ENCODE measurements at regions not wholly inside any gene's neighbourhood (a gene's known extent, or its start where the extent isn't known, plus 50 kb on each side); places are given as distances from the start of the nearest gene placed in this dataset.
"Not testable (repeated sequence)": the region's sequence is repeated elsewhere in the genome, so short reads cannot be mapped to it uniquely, and the experiment has no call there.

DNA sequence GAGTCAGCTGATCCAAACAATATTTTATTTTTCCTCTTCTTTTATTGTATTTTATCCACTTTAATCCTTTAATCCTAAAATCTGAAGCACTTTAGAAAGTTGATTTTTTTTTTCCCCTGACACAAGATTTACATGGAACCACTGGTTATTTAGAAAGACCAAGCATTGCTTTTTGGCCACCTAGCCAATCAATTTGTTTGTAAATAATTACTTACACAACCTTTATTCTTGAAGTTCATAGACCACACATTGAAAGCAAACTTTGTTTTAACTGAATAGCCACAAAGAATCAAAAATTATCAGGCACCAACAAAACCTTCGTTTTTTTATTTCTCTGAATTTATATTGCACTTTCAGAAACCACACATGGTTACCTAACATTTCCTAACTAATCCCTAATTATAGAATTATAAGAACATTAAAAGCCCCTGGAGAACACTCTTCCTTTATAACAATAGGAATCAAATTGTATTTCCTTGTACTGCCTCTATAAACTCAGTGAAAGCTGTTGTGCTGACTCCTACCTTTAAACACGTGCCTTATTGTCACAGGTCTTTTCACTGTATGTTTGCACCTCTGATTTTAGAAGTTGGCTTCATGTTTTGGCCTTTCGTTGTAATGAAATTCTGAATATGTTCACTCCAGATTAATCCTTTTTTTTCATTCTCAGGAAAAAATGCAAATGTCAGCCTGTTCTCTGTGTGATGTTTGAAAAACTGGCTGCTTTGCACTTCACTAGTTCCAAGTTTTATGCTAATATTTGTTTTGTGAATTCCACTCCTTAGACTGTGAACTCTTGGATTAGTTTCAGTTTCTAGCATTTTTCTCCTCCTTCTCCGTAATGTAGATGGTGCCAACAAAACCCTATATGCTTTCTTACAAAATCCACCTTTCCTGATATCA lies 1511.9 kb downstream of the REEP3 start:
- DNase-seq (no peak), ATAC-seq (no peak)
- intact Hi-C loops (cut with micrococcal nuclease) = no loop called here

DNA sequence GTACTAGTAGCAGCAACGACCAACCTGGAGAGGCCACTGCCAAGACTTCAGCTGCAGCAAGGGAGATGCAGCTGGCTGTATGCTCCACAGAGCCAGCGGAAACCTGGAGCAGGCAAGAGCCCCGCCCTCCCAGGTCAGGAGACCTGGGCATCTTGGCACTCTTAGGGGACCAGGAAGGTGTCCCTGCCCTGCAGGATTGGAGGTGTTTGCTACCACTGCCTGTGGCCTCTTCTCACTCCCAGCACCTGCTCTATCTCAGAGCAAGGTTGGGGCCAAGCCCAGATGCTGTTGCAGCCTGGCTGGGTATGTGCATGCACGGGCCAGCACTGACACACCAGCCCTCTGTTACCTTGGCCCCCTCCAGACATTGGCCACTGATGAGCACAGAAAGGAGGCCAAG lies 1512.8 kb downstream of the REEP3 start:
- ATAC-seq (no peak), DNase-seq (no peak)
- intact Hi-C loops (cut with micrococcal nuclease) = no loop called here

DNA sequence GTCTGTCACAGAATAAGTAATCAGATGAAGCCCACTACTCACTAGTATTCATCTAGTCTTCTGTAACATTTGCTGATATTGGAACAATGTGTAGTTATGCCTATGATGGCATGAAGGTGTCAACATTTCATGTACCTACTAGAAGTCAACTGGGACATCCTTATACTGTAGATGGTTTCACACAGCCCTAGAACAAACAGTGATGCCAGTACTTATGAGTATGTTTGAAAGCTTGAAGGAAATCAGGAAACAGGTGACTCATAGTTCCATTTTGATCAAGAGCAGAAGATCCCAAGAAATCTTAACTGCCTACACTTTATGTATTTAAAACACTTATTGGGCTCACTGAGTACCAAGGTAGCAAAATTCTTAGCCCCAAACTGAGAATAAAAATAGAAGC lies 1519.6 kb downstream of the REEP3 start:
- ATAC-seq (no peak), DNase-seq (no peak)
- intact Hi-C loops (cut with micrococcal nuclease) = no loop called here

DNA sequence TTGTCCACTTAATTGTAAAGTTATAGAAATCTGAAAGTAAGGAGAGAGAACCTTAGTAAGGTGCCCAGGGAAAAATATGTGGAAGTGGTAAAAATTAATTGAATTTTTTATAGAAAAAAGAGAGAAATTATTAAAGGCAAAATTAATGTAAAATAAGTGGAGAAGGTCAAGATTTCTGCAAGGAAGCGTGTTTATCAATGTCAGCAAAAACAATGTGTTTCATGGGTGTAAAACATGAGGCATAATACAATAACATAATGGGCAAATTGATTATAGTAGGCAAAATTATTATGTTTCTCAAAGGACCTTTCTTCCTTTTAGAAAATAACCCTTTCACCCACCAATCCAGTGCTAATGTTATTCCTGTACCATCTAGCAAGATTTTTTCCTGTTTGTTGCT lies 1520.1 kb downstream of the REEP3 start:
- DNase-seq (no peak), ATAC-seq (no peak)
- intact Hi-C loops (cut with micrococcal nuclease) = no loop called here

DNA sequence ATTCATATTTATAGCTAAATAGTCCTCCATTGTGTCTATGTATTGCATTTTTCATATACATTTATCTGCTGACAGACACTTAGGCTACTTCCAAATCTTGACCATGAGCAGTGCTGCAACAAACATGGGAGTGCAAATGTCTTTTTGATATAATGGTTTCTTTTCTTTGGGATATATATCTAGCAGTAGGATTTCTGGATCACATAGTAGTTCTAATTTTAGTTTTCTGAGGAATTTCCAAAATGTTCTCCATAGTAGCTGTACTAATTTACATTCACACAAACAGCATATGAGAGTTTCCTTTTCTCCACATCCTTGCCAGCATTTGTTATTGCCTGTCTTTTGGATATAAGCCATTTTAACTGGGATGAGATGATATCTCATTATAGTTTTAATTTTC lies 1521.3 kb downstream of the REEP3 start:
- ATAC-seq = no peak
- no peak for DNase-seq
- intact Hi-C loops (cut with micrococcal nuclease) = no loop called here

DNA sequence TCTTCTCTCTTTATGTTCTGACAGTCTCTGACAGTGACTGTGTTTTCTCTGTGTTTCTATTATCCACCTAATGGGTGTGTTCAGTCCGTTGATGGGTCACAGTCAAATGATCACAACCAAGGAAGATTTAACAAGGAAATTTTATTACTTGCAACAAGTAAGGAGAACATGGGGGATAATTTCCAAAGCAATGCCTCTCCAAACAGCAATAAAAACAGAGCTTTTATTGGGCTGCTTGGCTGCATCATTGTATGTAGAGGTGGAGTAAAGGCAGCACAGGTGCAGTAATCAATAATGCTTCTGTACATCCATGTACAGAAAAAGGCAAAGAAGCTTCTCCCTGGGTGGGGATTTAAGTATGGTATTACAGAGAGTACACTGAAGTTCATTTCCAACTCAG lies 1525.6 kb downstream of the REEP3 start:
- intact Hi-C loops (cut with micrococcal nuclease) = no loop called here
- DNase-seq = no peak
- ATAC-seq = no peak

DNA sequence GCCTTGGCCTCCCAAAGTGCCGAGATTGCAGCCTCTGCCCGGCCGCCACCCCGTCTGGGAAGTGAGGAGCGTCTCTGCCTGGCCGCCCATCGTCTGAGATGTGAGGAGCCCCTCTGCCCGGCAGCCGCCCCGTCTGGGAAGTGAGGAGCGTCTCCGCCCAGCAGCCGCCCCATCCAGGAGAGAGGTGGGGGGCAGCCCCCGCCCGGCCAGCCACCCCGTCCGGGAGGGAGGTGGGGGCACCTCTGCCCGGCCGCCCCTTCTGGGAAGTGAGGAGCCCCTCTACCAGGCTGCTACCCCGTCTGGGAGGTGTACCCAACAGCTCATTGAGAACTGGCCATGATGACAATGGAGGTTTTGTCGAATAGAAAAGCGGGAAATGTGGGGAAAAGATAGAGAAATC lies 1530.9 kb downstream of the REEP3 start:
- ATAC-seq; DNase-seq; intact Hi-C loops (cut with micrococcal nuclease): not testable (repeated sequence)

DNA sequence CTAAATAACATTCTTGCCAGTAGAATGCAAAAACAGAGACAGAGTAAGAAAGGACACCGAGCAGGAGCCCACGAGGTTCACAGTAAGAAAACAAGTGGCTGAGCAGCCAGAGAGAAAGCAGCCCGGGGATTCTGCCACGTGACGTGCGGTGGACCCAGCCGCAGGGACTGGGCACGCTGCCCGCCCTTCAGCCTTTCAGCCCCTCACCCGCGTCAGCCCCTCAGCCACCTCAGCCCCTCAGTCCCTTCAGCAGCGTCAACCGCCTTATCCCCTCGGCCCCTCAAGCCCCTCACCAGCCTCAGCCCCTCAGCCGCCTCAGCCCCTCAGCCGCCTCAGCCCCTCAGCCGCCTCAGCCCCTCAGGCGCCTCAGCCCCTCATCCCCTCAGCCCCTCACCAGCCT lies 1532.2 kb downstream of the REEP3 start:
- intact Hi-C loops (cut with micrococcal nuclease); ATAC-seq: not testable (repeated sequence)
- peak; percentile 15 for DNase-seq

DNA sequence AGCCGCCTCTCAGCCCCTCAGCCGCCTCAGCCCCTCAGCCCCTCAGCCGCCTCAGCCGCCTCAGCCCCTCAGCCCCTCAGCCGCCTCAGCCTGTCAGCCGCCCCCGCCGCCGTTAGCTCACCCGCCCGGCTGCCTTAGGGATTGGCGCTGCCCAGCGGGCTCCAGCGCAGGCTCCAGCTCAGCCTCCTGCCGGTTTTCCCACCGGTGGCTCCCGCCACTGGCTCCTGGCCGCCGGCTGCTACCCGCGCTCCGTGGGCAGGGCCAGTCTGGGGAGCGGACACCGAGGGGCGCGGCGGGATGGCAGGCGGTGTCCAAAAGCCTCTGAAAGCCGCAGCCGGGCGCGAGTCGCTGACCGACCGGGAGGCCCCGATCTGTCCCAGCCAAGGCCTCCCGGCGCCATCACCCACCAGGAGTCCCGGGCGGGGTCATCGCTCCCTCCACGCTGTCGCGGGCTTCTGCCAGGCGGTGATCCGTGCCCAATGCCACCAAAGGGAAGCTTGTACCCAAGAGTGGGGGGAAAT lies 1532.7 kb downstream of the REEP3 start:
- ATAC-seq; intact Hi-C loops (cut with micrococcal nuclease): not testable (repeated sequence)
- DNase-seq = peak; percentile 3

DNA sequence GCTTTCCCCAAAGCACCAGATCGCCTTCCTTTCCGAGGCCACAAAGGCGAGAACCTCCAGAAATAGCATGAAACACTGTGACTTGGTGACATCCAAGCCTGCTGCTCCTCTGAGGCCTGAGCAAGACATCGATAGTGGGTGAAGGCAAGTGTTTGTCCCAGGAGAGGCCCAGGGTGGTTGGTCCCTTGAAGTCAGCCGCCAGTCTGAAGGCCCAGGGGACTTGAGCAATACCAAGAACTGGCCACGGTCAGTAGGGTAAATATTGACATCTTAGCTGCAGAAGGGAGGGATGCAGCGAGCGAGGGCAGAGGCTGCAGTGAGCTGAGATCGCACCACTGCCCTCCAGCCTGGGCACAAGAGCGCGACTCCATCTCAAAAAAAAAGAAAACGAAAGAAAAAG lies 1533.5 kb downstream of the REEP3 start:
- intact Hi-C loops (cut with micrococcal nuclease); DNase-seq; ATAC-seq: not testable (repeated sequence)

DNA sequence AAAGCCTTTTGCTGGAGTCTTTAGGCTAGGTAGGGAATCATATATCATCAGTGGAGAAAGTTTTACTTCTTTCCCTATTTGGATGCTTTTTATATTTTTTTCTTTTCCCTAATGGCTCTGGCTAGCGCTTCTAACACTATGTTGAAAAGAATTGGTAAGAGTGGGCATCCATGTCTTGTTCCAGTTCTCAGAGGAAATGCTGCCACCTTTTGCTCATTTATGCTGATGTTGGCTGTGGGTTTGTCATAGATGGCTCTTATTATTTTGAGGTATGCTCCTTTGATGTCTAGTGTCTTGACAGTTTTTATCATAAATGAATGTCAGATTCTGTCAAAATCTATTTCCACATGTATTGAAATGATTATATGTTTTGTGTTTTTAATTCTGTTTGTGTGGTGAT lies 1544.1 kb downstream of the REEP3 start:
- intact Hi-C loops (cut with micrococcal nuclease) = no loop called here
- no peak for ATAC-seq
- DNase-seq = no peak

DNA sequence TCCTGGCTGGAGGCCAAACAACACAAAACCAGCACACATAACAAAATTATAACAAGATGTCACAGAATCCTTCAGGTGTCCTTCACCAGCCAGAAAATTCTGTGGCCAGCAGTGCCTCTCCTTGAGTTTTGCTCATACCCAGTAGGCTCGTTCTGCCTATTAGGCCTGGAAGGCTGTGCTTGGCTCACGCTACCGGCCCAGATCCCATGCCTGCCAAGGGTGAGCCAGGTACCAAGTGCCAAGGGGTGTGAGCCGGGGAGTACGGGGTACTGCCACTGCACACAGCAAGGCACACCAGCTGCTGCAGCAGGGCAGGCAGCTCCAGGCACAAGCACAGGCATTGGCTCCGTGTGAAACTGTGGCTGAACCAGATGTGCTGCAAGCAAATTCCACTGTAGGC lies 1562.0 kb downstream of the REEP3 start:
- DNase-seq (no peak), ATAC-seq (no peak)
- intact Hi-C loops (cut with micrococcal nuclease) = no loop called here

DNA sequence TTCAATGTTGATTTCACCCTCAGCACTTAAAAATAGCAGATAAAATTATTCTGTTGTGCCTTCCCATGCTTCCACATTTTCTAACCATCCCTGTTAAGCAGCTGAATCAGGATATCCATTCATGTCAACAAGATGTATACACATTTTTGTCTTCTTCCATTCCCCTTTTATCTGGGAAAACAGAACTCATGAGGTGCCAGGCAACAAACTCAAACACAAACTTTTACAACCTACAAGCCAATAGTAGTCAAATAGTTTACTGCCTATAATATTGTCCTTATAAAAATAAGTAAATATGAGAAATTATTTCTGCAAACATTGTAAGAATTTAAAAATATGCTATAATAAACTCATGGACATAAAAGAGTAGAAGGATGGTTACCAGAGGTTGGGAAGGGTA lies 1569.8 kb downstream of the REEP3 start:
- ATAC-seq (no peak), DNase-seq (no peak)
- intact Hi-C loops (cut with micrococcal nuclease) = no loop called here

DNA sequence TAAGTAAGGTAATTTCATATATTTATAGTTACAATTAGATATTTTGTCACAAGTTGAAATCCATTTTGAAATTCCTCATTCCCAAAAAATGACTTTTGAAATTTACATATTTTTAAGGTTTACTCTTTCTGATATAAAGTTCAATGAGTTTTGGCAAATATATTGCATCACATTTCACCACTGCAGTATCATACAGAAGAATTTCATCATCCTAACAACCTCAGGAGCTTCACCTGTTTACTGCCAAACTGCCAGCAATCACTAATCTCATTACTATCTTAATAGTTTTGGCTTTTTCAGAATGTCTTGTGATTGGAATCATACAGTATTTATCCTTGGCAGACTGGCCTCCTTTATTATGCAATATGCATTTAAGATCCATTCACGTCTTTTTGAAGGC lies 1578.9 kb downstream of the REEP3 start:
- DNase-seq (no peak), ATAC-seq (no peak)
- intact Hi-C loops (cut with micrococcal nuclease) = no loop called here

DNA sequence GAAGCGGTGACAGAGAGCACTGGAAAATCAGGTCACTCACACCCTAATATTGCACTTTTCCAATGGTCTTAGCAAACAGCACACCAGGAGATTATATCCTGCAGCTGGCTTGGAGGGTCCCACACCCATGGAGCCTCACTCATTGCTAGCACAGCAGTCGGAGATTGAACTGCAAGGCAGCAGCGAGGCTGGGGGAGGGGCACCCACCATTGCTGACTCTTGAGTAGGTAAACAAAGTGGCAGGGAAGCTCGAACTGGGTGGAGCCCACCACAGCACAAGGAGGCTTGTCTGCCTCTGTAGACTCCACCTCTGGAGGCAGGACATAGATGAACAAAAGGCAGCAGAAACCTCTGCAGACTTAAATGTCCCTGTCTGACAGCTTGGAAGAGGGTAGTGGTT lies 1579.7 kb downstream of the REEP3 start:
- ATAC-seq; intact Hi-C loops (cut with micrococcal nuclease); DNase-seq: not testable (repeated sequence)

DNA sequence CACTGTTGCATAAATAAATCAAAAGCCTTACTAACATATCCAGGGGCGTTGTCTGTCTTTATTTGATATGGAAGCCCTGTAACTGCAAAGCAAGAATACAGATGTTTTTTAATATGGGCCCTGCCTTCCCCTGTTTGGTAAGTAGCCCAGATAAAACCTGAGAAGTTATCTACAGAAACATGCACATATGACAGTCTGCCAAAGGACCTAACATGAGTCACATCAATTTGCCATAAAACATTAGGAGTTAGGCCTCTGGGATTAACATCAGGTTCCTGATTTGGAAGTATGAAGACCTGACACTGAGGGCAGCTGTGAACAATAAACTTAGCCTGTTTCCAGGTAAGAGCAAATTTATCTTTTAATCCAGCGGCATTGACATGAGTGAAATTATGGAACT lies 1588.8 kb downstream of the REEP3 start:
- DNase-seq = no peak
- intact Hi-C loops (cut with micrococcal nuclease) = no loop called here
- ATAC-seq = no peak

DNA sequence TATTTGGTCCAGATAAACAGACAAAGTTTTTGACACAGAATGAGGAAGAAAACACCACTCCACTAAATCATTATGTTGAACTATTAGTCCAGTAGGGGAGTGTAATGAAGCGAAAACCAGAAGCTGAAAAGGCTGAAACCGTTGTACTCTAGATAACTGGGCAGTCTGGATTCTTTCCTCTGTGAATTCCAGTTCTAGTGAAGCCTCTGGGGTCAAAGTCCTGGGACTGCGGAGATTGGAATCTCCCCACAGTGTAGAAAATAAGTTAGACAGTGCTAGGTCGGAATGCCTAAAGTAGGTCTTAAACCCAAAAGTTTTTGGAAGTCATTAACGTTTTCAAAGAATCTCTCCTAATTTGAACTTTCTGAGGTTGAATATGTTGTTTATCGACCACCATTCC lies 1589.9 kb downstream of the REEP3 start:
- intact Hi-C loops (cut with micrococcal nuclease); ATAC-seq; DNase-seq: not testable (repeated sequence)

DNA sequence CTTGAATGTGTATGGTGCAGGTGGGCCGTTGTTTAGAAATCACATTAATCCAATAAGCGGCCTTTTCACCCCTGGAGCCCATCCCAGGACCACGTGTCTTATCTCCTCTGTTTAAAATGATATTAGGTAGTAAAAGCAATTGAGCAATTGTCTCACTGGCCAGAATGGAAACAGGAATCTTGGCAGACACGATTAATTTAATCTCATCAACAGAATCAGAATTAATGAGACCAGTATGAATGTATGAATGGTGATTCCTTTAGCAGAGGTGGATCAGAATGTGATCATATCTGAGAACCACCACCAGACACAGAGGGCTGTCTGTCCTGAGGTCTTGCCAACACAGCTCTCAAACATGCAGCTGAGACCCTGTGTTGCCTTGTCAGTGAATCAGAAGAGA lies 1591.4 kb downstream of the REEP3 start:
- ATAC-seq (no peak), DNase-seq (no peak)
- intact Hi-C loops (cut with micrococcal nuclease) = no loop called here

DNA sequence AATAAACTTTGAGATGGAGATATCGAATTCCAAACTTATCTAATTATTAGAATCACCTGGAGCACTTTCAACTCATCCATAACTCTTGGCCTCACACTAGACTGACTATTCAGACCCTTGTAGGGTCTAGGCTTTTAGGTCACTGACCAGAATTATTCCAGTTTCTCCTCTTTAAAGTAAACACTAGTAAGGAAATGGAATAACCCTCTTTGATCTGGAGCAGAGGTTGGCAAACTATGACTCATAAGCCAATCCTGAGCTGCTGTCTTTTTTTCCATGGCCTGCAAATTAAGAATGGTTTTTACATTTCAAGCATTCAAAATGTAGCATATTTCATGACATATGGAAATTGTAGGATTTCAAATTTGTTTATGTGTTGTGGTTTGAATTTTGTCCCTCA lies 1601.9 kb downstream of the REEP3 start:
- no peak for DNase-seq
- intact Hi-C loops (cut with micrococcal nuclease) = no loop called here
- no peak for ATAC-seq

DNA sequence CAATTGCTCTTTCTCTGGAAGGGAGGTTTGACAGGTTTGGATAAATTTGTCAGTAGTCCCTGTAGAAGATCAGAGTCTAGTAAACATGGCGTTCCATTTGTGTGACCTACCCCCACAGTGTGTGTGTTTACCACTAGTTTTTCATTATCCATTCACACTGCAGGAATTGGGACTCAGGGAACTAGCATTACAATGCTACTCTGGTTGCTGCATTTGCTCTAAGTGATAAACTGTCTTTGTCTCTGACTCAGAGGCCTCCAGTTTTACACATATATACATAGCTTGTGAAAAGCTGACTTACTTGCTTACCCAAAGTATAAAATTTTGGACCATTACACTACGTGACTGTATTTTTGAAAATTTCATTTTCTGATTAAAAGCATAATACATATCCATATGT lies 1604.0 kb downstream of the REEP3 start:
- DNase-seq (no peak), ATAC-seq (no peak)
- intact Hi-C loops (cut with micrococcal nuclease) = no loop called here

DNA sequence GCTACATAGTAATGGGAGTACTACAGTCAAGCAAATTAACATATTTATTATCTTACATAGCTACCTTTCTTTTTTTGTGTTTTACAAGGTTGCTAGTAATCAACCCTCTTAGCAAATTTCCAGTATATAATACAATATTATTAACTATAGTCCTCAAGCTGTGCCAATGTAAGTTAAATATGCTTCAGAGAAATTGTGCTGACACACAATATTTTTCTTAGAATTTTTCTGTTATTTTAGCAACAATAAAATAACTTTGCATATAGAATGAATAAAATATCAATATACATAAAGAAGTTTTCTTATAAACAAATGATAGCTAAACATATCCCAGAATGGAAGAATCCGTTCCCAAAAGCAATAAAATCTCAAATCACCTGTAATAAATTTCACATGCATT lies 1605.1 kb downstream of the REEP3 start:
- no peak for ATAC-seq
- intact Hi-C loops (cut with micrococcal nuclease) = no loop called here
- no peak for DNase-seq

Measured in left ventricle myocardium superior (tissue), 1 donor.